ACHN (cell line): ENCODE measurements at regions not wholly inside any gene's neighbourhood (a gene's known extent, or its start where the extent isn't known, plus 50 kb on each side); places are given as distances from the start of the nearest gene placed in this dataset.
"Not testable (repeated sequence)": the region's sequence is repeated elsewhere in the genome, so short reads cannot be mapped to it uniquely, and the experiment has no call there.

Source experiments
- DNase-seq: peaks from one replicate; pipeline ENCODE4 v3.0.0-alpha.2; 2015
- in situ Hi-C: cut with HindIII; loops from 2 replicates; pipeline ENCODE4 v1.10.0; 2017; ENCODE audit warnings: low sequenced_read_pairs, low pct_ligation_motif_present, low pct_unique_long_range_greater_than_20kb

GRCh38 chr15:24341876-24342275, 333.7 kb upstream of the NPAP1 start:
- DNase-seq, in situ Hi-C loops: not testable (repeated sequence)

- DNase-seq, in situ Hi-C loops: not testable (repeated sequence)
These were observed 322.8 kb upstream of the NPAP1 start for GRCh38 chr15:24352777-24353176.

- in situ Hi-C loops, DNase-seq: not testable (repeated sequence)
These were observed 294.5 kb upstream of the NPAP1 start for GRCh38 chr15:24381103-24381502.

- in situ Hi-C loops, DNase-seq: not testable (repeated sequence)
These were observed 290.3 kb upstream of the NPAP1 start for GRCh38 chr15:24385258-24385657.

GRCh38 chr15:24394303-24394702, 281.3 kb upstream of the NPAP1 start:
- in situ Hi-C loops, result no loop called here
- DNase-seq, result no peak

- DNase-seq, in situ Hi-C loops: not testable (repeated sequence)
These were observed 262.9 kb upstream of the NPAP1 start for GRCh38 chr15:24412649-24413048.

GRCh38 chr15:24426286-24427054, 249.1 kb upstream of the NPAP1 start:
- in situ Hi-C loops, DNase-seq: not testable (repeated sequence)

GRCh38 chr15:24427055-24427400, 248.5 kb upstream of the NPAP1 start:
- in situ Hi-C loops, DNase-seq: not testable (repeated sequence)

- in situ Hi-C loops, DNase-seq: not testable (repeated sequence)
These were observed 240.3 kb upstream of the NPAP1 start for GRCh38 chr15:24435075-24435820.

GRCh38 chr15:24437270-24437669, 238.3 kb upstream of the NPAP1 start:
- DNase-seq, in situ Hi-C loops: not testable (repeated sequence)

GRCh38 chr15:24437735-24438134, 237.8 kb upstream of the NPAP1 start:
- in situ Hi-C loops, result not testable (repeated sequence)

GRCh38 chr15:24477107-24478025, 198.2 kb upstream of the NPAP1 start:
- in situ Hi-C loops, DNase-seq: not testable (repeated sequence)

More at GRCh38 chr15:24437735-24438134, 237.8 kb upstream of the NPAP1 start:
- not testable (repeated sequence) for DNase-seq

- in situ Hi-C loops, result not testable (repeated sequence)
These were observed 189.5 kb upstream of the NPAP1 start for GRCh38 chr15:24485885-24486567.

GRCh38 chr15:24488164-24488907, 187.2 kb upstream of the NPAP1 start:
- DNase-seq, in situ Hi-C loops: not testable (repeated sequence)

More at GRCh38 chr15:24485885-24486567, 189.5 kb upstream of the NPAP1 start:
- DNase-seq, result not testable (repeated sequence)

GRCh38 chr15:24505216-24505615, 170.4 kb upstream of the NPAP1 start:
- DNase-seq, in situ Hi-C loops: not testable (repeated sequence)

GRCh38 chr15:24509714-24510113, 165.9 kb upstream of the NPAP1 start:
- DNase-seq, in situ Hi-C loops: not testable (repeated sequence)

- in situ Hi-C loops, DNase-seq: not testable (repeated sequence)
These were observed 164.0 kb upstream of the NPAP1 start for GRCh38 chr15:24511598-24511997.
